ENCODE measurements at regions not wholly inside any gene's neighbourhood (a gene's known extent, or its start where the extent isn't known, plus 50 kb on each side); places are given as distances from the start of the nearest gene placed in this dataset.
"Not testable (repeated sequence)": the region's sequence is repeated elsewhere in the genome, so short reads cannot be mapped to it uniquely, and the experiment has no call there.

GRCh38 chrX:96578781-96579180, 105.9 kb upstream of the DIAPH2 start:
- H3K4me3 ChIP-seq = no peak overlapping the region
- H3K36me3 ChIP-seq = no peaks in the 10 kb centered on the region
- H3K9me3 ChIP-seq = no peaks in the 10 kb centered on the region
- no peaks in the 10 kb centered on the region for H3K4me1 ChIP-seq
- intact Hi-C loops (cut with DNase I; ENCODE audit: low total_unique reads) = no loop called here
- in situ Hi-C loops (cut with MboI; ENCODE audit: low pct_ligation_motif_present in 1 of 4, low pct_unique_long_range_greater_than_20kb in 1 of 4, low sequenced_read_pairs in 3 of 4) = no loop called here
- H3K27me3 ChIP-seq = no peaks in the 10 kb centered on the region
- no peak overlapping the region for H3K27ac ChIP-seq
- no peak for DNase-seq
- TF ChIP-seq CTCF (IDR thresholded peaks at IDR 0.05) = no peak
- TF ChIP-seq POLR2A (IDR thresholded peaks at IDR 0.05) = no peak
- TF ChIP-seq EP300 (IDR thresholded peaks at IDR 0.05; ENCODE audit: low read depth) = no peak
- TF ChIP-seq POLR2AphosphoS5 (IDR thresholded peaks at IDR 0.05) = no peak

- H3K4me3 ChIP-seq = no peak overlapping the region
- no peak overlapping the region for H3K27ac ChIP-seq
- TF ChIP-seq CTCF (IDR thresholded peaks at IDR 0.05) (no peak), EP300 (IDR thresholded peaks at IDR 0.05; ENCODE audit: low read depth) (no peak), POLR2AphosphoS5 (IDR thresholded peaks at IDR 0.05) (no peak), POLR2A (IDR thresholded peaks at IDR 0.05) (no peak)
- H3K36me3 ChIP-seq = no peaks in the 10 kb centered on the region
- intact Hi-C loops (cut with DNase I; ENCODE audit: low total_unique reads) (no loop called here), in situ Hi-C loops (cut with MboI; ENCODE audit: low pct_ligation_motif_present in 1 of 4, low pct_unique_long_range_greater_than_20kb in 1 of 4, low sequenced_read_pairs in 3 of 4) (no loop called here)
- H3K4me1 ChIP-seq = no peaks in the 10 kb centered on the region
- H3K27me3 ChIP-seq = no peaks in the 10 kb centered on the region
- H3K9me3 ChIP-seq = no peaks in the 10 kb centered on the region
- no peak for DNase-seq
Measured at GRCh38 chrX:96579252-96579651, 105.4 kb upstream of the DIAPH2 start.

- no peak overlapping the region for H3K27ac ChIP-seq
- no peak overlapping the region for H3K4me3 ChIP-seq
- no peaks in the 10 kb centered on the region for H3K27me3 ChIP-seq
- no peaks in the 10 kb centered on the region for H3K9me3 ChIP-seq
- no peak for TF ChIP-seq POLR2AphosphoS5 (IDR thresholded peaks at IDR 0.05)
- TF ChIP-seq POLR2A (IDR thresholded peaks at IDR 0.05) = no peak
- TF ChIP-seq EP300 (IDR thresholded peaks at IDR 0.05; ENCODE audit: low read depth) = no peak
- intact Hi-C loops (cut with DNase I; ENCODE audit: low total_unique reads) (no loop called here), in situ Hi-C loops (cut with MboI; ENCODE audit: low pct_ligation_motif_present in 1 of 4, low pct_unique_long_range_greater_than_20kb in 1 of 4, low sequenced_read_pairs in 3 of 4) (no loop called here)
- no peaks in the 10 kb centered on the region for H3K4me1 ChIP-seq
- H3K36me3 ChIP-seq = no peaks in the 10 kb centered on the region
- DNase-seq = no peak
- WGBS, 2 donors (ENCODE audit: low coverage in 1 of 2) = 93% methylated on average over 2 of the region's 2 CpGs; no CpG with 5 or more reads in 1 of the 2 donors
Measured at GRCh38 chrX:96590403-96590802, 94.2 kb upstream of the DIAPH2 start.

GRCh38 chrX:96591421-96591820, 93.2 kb upstream of the DIAPH2 start:
- no peak overlapping the region for H3K27ac ChIP-seq
- no peaks in the 10 kb centered on the region for H3K9me3 ChIP-seq
- no peak for TF ChIP-seq CTCF (IDR thresholded peaks at IDR 0.05)
- no peak for TF ChIP-seq POLR2AphosphoS5 (IDR thresholded peaks at IDR 0.05)
- no peak for TF ChIP-seq POLR2A (IDR thresholded peaks at IDR 0.05)
- no peak for TF ChIP-seq EP300 (IDR thresholded peaks at IDR 0.05; ENCODE audit: low read depth)
- no peaks in the 10 kb centered on the region for H3K36me3 ChIP-seq
- no peak overlapping the region for H3K4me3 ChIP-seq
- intact Hi-C loops (cut with DNase I; ENCODE audit: low total_unique reads) (no loop called here), in situ Hi-C loops (cut with MboI; ENCODE audit: low pct_ligation_motif_present in 1 of 4, low pct_unique_long_range_greater_than_20kb in 1 of 4, low sequenced_read_pairs in 3 of 4) (no loop called here)
- H3K27me3 ChIP-seq = no peaks in the 10 kb centered on the region
- DNase-seq = no peak
- H3K4me1 ChIP-seq = no peaks in the 10 kb centered on the region
- 60 to 64% methylated on average over 3 to 4 of the region's 4 CpGs for WGBS, 2 donors (ENCODE audit: low coverage in 1 of 2)

- in situ Hi-C loops (cut with MboI; ENCODE audit: low pct_ligation_motif_present in 1 of 4, low pct_unique_long_range_greater_than_20kb in 1 of 4, low sequenced_read_pairs in 3 of 4); H3K27ac ChIP-seq; DNase-seq; H3K4me1 ChIP-seq; H3K4me3 ChIP-seq; H3K36me3 ChIP-seq; H3K27me3 ChIP-seq; intact Hi-C loops (cut with DNase I; ENCODE audit: low total_unique reads); H3K9me3 ChIP-seq: not testable (repeated sequence)
- WGBS, 2 donors (ENCODE audit: low coverage in 1 of 2) = 93% methylated on average over 9 of the region's 9 CpGs; no CpG with 5 or more reads in 1 of the 2 donors
Measured at GRCh38 chrX:96597847-96598246, 86.8 kb upstream of the DIAPH2 start.

Data from transverse colon (tissue), 4 donors.